NCI-H1694 treated with DMSO at 0.1 percent for 48 hours (cell line): ENCODE measurements at regions not wholly inside any gene's neighbourhood (a gene's known extent, or its start where the extent isn't known, plus 50 kb on each side); places are given as distances from the start of the nearest gene placed in this dataset.

Experiments
- DNase-seq: peaks from one replicate; lab custom pipeline; 2025; lab: John Stamatoyannopoulos, UW

DNA sequence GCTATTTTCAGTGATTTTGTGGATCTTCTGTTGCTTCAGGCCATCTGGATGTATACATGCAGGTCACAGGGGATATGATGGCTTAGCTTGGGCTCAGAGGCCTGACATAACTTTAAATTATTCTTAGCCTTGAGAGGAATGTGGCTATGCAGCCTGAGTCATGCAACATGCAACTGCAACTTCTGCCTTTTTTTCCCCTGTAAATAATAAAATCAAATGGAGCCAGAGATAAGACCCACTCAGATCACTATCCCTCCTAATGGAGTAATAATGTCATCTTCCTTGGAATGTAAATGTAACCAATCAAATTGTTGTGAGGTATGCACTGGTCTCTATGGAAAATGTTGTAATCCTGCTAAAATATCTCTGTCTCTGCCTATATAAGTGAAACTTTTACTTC lies 54.9 kb downstream of the MAGEB17 start:
- no peak for DNase-seq

DNA sequence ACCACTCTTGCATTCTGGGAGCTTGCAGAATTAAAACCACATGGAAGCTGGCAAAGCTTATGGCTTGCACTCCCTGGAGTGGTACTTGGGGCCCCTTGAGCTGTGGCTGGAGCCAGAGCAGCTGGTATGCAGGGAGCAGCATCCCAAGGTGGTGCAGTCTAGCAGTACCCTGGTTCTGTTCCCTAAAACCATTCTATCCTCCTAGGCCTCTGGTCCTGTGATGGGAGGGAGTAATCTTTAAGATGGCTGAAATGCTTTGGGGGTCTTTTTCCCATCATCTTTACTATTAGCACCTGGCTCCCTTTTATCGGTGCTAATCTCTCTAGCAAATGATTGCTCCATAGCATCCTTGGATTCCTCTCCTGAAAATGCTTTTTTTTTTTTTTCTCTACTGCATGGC lies 56.1 kb downstream of the MAGEB17 start:
- no peak for DNase-seq

DNA sequence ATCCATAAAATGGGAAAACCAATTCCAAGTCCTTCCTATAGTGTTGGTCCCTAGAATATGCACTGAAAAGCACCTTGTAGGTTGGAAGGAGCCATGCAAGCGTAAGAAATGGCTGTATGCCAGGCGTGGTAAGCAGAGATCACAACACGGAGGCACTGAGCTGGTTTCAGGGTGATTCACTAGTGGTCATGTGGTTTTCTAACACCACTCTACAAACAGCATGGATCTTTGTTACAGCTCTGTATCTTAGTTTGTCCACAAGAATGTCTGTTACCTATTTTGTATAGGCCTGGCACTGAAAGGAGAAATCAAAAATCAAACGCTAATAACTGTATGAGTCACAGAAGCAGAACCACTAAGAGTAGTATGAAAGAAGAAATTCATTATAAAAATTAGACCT lies 71.9 kb downstream of the MAGEB17 start:
- DNase-seq, result no peak

DNA sequence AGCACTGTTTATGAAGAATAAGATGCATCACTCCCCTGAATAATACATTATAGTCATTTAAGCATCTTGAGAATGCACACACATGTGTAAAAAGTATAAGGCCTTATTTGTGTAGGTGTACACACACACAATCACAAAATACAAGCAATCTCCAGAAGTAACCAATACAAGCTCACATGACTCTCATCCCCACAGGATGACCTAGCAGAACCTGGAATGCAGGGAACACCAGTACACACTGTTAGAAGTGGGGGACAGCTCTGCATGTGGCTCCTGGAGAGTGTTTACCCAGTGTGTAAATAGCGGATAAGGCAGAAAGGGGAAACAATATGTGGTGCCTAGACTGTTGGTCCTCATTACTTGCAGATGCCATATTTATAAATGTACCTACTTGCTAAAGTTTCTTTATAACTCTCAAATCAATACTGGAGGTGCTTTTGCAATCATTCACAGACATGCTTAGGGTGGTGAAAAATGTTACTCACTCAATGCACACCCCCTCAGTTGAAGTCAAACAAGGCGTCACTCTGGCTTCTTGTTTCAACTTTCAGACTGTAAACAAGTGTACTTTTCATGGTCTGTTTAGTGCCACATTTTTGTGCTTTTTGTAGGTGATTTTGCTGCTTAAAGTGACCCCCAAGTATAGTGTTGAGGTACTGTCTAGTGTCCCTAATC lies 73.1 kb downstream of the MAGEB17 start:
- no peak for DNase-seq

DNA sequence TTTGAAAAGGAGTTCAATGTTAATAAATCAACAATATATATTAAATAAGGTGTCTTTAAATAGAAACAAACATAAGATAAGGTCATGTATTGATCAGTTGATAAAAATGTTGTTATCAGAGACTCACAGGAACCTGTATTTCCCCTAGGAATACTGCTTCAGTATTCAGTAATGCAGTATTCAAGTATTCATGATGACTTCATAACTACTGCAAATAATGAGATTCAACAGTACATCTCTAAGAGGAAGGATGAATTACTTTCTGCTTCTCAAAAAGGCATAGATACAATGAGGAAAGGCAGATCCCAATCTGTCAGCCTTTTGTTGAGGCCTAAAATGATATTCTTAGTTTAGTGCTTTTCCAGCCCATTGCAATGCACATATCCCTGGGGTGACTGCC lies 73.7 kb downstream of the MAGEB17 start:
- no peak for DNase-seq

DNA sequence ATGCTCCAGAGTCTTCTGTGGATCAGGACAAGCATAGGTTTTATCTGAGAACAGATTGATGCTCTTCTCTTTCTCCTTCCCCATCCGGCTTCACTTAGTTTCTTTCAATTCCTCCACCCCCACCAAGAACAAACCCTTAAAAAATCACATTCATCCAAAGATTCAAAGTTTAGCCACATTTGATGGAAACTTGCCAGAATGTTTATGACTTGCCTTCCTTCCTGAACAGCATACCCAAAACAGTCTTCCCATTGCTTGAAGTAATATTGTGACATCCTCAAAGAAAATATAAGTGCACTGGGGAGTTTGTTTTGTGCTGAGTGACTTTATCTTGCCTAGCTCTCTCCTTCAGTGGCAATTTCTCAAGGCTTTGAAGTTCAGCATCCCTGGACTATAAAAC lies 83.0 kb downstream of the MAGEB17 start:
- no peak for DNase-seq

DNA sequence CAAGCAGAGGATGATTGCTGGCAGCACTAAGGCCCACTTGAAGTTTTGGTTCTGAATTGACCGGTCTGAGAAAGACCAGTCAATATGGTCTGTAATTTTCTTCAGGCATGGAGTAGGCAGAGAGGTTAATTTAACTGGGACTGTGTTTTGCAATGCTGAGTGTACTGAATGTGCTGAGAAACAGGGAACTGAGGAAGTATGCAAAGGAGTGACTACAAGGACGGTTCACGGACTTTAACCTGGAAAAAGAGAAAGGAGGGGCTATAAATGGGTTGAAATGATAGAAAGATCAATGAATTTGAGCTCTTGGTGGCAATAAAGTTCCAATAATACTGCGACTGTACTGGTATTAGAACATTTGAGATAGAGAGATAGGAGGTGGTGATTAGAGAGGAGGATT lies 84.5 kb downstream of the MAGEB17 start:
- DNase-seq, result no peak

DNA sequence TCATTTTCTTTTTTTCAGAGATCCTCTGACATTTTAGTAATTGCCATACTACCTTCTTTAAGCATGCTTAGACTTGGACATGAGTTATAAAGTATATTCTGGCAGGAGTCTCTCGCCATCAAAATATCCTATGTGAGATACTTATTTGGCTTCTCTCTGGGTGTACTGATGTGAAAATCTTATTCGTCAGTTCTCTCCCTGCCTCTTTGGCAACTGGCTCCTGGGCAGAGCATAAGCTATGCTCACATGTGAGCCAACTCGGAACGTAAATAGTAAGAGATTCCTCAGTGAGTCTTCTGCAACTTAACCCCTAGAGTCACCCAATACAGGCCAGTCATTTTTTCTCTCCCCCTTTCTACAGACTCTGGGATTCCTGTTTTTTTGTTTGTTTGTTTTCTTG lies 91.6 kb downstream of the MAGEB17 start:
- DNase-seq, result no peak

DNA sequence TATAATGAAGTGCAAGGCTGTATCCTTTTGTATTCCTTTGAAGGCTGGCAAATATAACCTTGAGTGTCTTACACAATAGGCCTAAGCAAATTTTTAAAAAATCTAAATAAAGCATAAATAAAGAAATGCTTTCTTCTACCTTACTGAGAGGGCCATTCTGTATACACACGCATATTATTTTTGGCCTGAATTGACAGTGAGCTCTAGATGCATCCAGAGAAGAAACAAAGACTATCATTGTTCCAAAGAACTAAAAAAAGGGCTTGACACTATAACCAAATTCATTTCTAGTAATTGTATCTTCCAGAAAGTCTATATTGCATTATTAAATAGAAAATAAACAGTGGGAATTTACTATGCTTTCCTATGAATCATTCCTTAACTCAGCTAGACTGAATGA lies 100.2 kb downstream of the MAGEB17 start:
- DNase-seq, result no peak

DNA sequence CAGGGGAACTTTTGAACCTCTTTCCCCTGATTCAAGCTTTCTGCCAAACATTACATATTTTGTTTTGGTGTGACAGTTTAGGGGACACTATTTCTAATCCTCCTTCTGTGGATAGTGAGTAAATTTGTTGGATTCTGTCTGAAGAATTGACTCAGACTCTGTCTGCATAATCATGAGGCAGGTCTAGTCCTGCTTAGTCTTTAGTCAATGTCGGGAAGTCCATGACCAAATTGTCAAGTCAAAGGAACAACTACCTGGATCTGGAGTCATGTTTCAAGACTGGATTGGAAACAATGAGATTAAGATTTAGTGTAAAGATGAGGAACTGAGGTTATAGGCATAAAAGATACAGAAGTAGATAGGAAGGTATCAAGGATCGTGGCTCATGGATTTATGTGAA lies 100.9 kb downstream of the MAGEB17 start:
- no peak for DNase-seq

DNA sequence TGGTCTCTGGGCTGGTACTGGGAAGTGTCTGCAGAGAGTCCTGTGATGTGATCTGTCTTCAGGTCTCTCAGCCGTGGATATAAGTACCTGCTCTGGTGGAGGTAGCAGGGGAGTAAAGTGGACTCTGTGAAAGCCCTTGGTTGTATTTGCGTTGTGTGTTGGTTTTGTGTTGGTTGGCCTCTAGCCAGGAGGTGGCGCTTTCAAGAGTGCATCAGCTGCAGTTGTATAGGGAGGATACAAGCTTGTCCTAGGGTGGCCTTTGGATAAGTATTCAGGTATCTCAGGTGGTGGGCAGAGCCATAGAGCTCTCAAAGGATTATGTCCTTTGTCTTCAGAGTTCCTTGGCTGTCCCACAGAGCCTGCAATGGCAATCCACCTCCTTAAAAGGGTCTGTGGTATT lies 111.6 kb downstream of the MAGEB17 start:
- DNase-seq, result no peak

DNA sequence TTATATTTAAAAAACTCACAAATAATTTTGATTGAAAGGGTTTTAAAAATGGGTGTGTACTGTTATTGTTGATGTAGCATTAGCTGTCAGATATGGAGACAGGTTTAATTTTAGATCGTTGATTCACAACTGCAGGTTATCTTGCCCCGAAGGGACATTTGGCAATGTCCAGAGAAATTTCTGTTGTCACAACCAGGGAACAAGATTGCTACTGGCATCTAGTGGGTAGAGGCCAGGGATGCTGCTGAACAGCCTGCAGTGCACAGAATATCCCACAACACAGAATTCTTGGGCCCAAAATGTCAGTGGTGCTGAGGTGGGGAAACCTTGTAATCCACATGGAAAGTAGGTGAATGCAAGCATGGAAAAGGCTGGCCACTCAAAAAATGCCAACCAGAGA lies 114.9 kb downstream of the MAGEB17 start:
- DNase-seq, result no peak

DNA sequence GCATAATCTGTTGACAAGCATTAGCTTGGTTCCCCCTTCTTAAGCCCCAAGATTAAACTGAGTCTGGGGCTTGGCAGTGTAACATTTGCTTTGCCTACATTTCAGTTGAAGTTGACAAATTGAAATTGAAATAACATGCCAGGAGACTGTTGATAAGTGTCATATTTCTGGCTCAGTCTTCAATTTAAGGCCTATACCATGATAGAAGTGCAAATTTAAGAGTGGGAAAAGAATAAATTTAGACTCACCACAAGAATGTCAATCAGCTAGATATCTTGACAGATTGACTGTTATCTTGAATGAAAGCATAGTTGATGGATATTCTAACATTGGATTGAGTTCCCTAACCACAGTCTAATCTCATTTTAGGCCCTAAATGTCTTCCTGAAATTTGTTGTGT lies 117.6 kb downstream of the MAGEB17 start:
- DNase-seq, result no peak

DNA sequence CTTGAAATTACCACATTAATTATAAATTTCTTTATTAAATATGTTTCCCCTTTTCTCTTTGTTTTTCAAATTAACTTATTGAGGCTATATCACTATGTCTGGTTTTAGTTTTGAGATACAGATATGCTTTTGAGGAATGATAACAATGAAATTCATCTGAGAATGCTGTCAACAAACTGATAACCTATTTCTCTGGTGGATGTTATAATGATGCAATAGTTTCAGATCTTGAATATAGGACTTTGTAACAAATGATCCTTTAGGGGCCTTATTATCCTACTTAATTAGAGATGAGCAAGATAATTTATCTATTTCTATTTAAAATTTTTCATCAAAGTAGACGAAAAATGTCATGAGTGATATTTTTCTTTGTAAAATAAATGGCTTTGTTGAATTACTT lies 123.7 kb downstream of the MAGEB17 start:
- DNase-seq, result no peak

DNA sequence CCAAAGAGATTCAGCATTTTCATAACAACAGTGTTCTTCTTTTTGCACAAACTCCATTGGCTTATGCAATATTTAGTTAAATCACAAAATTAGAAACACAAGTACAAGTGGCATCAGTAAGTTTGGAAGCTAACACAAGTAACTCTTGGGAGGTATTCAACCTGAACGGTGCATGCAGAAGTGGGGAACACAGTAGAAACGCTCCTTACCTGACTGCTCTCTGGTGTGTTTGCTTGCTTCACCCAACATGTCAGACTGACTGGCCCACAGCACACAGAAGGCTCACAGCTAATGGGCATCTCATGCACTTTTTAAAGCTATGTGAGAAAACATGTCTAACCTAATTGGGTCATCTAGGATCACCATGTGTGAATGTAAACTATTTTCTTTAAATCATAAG lies 133.6 kb downstream of the MAGEB17 start:
- DNase-seq, result no peak

DNA sequence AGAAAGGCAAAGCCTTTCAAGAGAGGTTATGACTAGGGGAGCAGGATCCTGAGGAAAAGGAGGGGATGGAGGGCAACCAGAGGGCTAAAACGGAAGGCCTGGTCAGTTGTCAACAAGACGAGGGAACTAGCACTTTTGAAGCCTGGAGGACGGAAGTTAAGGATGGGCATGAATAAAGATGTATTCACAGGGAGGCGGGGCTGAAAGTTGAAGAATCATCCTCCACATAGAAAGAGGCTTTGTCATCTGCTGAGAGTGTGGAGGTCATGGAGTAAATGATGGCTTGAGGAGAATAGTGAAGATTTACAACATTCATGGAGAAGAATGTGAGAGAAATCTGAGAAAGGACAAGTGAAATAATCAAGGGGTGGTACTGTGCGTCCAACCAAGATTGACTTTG lies 137.5 kb downstream of the MAGEB17 start:
- no peak for DNase-seq

DNA sequence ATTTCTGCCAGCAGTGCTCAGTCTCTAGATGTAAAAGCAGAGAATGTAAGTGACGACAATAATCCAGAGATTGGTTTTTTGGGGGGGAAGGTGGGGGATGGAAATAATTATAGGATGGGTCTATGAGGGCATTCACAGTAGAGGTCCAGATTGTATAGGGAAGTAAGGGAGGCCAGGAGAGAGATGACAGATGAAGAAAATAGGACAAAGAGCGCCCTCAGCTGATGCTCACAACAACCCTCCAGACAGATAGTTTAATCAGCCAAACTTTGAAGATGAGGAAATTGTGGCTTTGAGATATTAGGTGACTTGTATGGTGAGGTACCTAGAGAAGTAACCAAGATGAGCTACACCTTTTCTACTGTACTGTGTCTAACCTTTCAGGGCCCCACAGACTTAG lies 137.9 kb downstream of the MAGEB17 start:
- DNase-seq, result no peak

DNA sequence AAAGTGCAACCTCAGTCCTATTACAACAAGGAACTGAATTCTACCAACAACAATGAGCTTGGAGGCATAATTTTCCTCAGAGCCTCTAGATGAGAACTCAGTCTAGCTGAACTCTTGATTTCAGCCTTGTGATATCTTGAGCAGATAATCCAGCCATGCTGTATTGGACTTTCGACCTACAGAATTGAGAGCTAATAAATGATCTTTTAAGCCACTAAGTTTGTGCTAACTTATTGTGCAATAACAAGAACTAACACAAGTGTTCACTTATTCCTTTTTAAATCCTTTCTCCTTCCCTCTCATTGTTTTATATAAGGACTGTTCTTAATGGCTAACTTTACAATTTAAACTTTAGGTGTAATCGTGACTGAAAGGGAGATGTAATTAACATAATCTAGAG lies 140.7 kb downstream of the MAGEB17 start:
- DNase-seq, result no peak

DNA sequence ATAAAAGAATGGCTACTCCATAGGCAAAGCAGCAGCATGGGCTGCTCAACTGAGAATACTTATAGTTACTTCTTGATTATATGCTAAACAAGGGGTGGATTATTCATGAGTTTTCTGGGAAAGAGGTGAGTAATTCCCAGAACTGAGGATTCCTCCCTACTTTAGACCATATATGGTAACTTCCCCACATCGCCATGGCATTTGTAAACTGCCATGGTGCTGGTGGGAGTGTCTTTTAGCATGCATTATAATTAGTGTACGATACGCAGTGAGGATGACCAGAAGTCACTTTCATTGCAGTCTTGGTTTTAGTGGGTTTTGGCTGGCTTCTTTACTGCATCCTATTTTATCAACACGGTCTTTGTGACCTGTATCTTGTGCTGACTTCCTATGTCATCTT lies 141.5 kb downstream of the MAGEB17 start:
- no peak for DNase-seq

DNA sequence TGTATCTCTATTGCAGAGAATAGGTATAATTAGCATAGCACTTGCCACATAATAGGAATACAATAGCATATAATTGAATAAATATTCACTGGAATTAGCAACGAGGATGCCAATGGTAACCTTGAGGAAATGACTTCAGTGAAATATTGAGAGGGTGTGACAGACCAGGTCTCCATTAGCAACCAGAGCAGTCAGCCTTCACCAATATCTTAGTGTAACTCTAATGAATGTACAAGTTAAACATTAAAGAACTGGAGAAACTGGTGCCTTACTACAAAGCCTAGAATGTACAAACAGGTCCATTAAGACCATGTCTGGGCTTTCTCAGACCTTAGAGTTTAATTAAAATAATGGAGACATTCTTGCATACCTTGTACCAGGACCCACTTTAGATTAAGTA lies 143.0 kb downstream of the MAGEB17 start:
- DNase-seq, result no peak

DNA sequence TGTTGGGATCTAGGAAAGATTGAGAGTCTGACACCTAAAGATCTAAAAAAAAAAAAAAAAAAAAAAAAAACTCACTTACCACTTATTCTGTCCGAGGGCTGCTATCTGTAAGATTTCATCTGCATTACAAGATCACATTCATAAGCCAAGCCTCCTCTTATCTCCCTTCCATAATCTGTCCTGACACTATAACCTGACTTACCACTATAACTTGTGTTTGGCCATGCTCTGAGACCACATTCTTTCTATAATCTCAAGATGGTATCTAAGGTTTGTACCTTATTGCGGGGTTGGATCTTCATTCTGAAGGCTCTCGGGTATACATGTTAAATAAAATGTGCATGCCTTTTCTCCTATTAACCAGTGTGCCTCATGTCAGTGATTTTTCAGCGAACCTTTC lies 144.4 kb downstream of the MAGEB17 start:
- DNase-seq, result no peak

DNA sequence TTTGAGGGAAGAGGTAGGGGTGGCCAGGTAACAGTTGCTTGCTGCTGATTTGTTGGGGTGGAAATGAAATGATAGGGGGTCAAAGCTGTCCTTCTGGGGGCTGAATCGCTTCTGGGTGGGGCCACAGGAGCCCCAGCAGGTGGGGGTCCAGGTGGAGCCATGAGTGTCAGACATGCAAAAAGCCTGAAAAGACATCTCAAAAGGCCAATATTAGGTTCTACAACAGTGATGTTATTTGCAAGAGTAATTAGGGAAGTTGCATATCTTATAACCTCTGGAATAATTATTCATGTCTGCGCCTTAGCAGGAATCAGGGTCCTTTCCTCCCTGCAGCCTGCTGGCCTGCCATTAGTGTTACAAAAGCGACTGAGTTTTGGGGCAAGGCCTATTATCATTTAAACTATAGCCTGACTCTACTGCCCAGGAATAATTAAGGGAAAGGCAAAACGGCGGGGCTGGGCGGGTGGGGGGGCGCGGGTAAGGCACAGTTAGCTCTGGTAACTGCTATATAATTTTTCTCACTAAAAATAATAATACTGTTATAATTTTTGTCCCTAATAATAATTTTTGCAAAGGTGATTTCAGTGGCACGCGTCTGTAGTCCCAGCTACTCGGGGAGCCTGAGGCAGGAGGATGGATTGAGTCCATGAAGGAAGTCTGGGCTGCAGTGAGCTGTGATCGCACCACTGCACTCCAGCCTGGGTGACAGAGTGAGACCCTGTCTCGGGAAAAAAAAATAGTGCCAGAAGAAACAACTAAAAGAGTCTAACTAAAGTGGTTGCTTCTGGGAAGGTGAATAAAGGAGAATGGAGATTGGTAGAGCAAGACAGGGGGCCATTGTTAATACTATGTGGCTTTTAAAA lies 145.7 kb downstream of the MAGEB17 start:
- no peak for DNase-seq

DNA sequence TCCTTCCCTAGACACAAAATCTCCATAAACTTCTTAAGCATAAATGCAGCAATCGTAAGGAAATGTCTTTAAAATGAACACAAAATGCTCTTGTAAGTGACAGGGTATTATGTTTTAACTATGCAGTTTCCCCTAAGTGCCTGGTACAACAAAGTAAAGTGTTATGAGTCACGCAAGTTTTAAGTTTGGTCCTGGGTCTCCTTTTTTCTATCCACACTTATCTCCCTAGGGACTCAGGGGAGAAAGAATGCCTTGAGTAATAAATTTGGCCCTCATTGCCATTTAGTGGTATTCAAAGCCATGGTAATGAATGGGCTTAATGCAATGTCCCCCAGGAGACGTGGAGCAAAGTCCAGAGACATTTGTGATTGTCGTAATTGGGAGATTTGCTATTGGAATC lies 149.1 kb downstream of the MAGEB17 start:
- DNase-seq, result no peak

DNA sequence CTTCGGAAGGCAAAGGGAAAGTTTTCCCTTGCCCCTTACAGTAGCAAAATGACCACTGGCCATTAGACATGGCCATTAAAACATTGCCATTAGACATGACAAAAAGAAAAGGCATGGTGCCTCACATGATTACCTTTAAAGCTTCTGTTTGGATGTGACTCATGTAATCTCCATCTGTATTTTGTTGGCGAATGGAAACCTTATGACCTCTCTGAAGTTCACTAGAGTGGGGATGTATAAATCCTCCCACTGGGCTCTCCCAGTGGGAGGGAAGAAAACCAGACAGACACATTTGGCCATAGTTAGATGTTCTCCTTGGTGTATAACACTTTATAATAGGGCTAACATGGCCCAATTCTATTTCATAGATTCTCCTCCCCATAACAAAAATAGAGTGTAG lies 152.6 kb downstream of the MAGEB17 start:
- DNase-seq, result no peak
